Stimulated activated CD8-positive, alpha-beta memory T cell treated with anti-CD3 and anti-CD28 coated beads, Interleukin-15, amount 100 ng/mL, for 4 hours (primary cell): ENCODE measurements at regions not wholly inside any gene's neighbourhood (a gene's known extent, or its start where the extent isn't known, plus 50 kb on each side); places are given as distances from the start of the nearest gene placed in this dataset.

Experiments used
- DNase-seq, 2 donors: peaks; one replicate each; pipeline ENCODE4 v3.0.0-alpha.2; 2020; ENCODE audit warnings: low read depth in 2 of 2

- DNase-seq: no peak
Measured at GRCh38 chr22:49489821-49490220, 337.9 kb downstream of the BRD1 start.

- DNase-seq: no peak
Measured at GRCh38 chr22:49488943-49489342, 338.7 kb downstream of the BRD1 start.

GRCh38 chr22:49487950-49488349 is 339.7 kb downstream of the BRD1 start:
- no peak for DNase-seq

GRCh38 chr22:49486225-49486624 is 341.4 kb downstream of the BRD1 start:
- no peak for DNase-seq

- DNase-seq: no peak
Measured at GRCh38 chr22:49483946-49484345, 343.7 kb downstream of the BRD1 start.

- no peak for DNase-seq
Measured at GRCh38 chr22:49483281-49483870, 344.3 kb downstream of the BRD1 start.

GRCh38 chr22:49482811-49483210 is 344.9 kb downstream of the BRD1 start:
- no peak for DNase-seq

GRCh38 chr22:49481659-49482399 is 345.8 kb downstream of the BRD1 start:
- DNase-seq: no peak

- no peak for DNase-seq
Measured at GRCh38 chr22:49480896-49481658, 346.6 kb downstream of the BRD1 start.

GRCh38 chr22:49480331-49480730 is 347.3 kb downstream of the BRD1 start:
- DNase-seq: no peak

- DNase-seq: no peak
Measured at GRCh38 chr22:49479566-49479965, 348.1 kb downstream of the BRD1 start.

- no peak for DNase-seq
Measured at GRCh38 chr22:49476800-49477400, 350.8 kb downstream of the BRD1 start.

GRCh38 chr22:49476176-49476575 is 351.5 kb downstream of the BRD1 start:
- DNase-seq: no peak

GRCh38 chr22:49475253-49475652 is 352.4 kb downstream of the BRD1 start:
- no peak for DNase-seq

GRCh38 chr22:49473286-49473685 is 354.4 kb downstream of the BRD1 start:
- DNase-seq: no peak

GRCh38 chr22:49470741-49471503 is 356.8 kb downstream of the BRD1 start:
- no peak for DNase-seq

GRCh38 chr22:49469896-49470740 is 357.6 kb downstream of the BRD1 start:
- DNase-seq: no peak

GRCh38 chr22:49468487-49469198 is 359.0 kb downstream of the BRD1 start:
- DNase-seq: no peak

GRCh38 chr22:49466878-49467595 is 360.6 kb downstream of the BRD1 start:
- DNase-seq: no peak
